ENCODE measurements at regions not wholly inside any gene's neighbourhood (a gene's known extent, or its start where the extent isn't known, plus 50 kb on each side); places are given as distances from the start of the nearest gene placed in this dataset.

DNA sequence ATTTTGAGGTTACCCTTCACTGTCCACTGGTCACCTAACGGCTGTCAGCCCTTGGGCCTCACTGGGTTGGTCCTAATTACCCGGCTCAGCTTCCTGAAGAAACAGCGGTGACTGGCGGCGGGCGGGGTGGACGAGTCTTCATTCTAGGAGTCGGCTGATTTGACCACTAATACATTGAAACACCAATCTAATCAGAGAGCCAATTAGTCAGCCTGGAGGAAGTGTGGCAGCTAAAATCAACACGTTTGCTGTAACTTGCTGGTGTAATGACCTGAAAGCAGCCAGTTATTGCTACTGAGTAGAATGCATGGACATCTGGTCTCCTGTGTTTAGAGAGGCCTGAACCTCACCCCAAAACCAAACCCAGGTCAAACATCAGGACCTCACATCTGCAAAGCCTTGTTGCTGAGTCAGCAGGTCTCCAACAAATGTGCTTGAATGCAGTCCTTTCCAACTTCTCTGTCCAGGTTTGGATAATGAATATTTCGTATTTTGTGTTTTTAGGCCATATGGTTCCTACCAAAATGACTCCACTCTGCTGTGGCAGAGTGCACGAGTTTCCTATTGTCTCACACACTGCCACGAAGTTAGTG lies 496.4 kb downstream of the BRD1 start:
- no peak for TF ChIP-seq POLR2AphosphoS5 (IDR thresholded peaks at IDR 0.05; ENCODE audit: low read depth)
- TF ChIP-seq, protein P1, sequence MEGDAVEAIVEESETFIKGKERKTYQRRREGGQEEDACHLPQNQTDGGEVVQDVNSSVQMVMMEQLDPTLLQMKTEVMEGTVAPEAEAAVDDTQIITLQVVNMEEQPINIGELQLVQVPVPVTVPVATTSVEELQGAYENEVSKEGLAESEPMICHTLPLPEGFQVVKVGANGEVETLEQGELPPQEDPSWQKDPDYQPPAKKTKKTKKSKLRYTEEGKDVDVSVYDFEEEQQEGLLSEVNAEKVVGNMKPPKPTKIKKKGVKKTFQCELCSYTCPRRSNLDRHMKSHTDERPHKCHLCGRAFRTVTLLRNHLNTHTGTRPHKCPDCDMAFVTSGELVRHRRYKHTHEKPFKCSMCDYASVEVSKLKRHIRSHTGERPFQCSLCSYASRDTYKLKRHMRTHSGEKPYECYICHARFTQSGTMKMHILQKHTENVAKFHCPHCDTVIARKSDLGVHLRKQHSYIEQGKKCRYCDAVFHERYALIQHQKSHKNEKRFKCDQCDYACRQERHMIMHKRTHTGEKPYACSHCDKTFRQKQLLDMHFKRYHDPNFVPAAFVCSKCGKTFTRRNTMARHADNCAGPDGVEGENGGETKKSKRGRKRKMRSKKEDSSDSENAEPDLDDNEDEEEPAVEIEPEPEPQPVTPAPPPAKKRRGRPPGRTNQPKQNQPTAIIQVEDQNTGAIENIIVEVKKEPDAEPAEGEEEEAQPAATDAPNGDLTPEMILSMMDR (conservative IDR thresholded peaks at IDR 0.05; ENCODE audit: low read depth in 2 of 2), result no peak

Data from GM23338 (cell line).